GM18511 (cell line): ENCODE measurements at regions not wholly inside any gene's neighbourhood (a gene's known extent, or its start where the extent isn't known, plus 50 kb on each side); places are given as distances from the start of the nearest gene placed in this dataset.

Source experiments
- ATAC-seq: cut with Tn5 transposase; IDR thresholded peaks from one replicate; pipeline ENCODE4 v1.9.1; 2021; ENCODE audit warnings: mild to moderate bottlenecking, moderate library complexity; ENCODE audit not compliant: unreplicated experiment

DNA sequence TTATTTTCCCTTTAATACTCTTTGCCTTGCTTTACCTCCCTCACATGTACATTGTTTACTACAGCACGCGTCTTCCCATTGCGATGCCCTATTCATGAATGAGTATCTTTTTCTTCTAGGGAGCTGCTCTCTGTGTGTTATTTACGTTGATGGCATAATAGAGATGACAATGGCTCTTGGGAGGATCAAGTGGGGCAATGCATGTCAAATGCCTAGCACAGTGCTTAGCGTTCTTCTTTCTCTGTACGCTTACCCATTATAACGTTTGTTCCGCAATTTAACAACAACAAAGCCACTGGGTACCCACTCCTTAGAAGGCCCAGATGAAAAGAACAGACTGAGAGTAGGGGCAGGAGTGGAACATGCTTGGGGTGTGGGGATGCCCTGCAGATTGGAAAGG lies 271.6 kb upstream of the TNRC6C start:
- ATAC-seq = no peak

DNA sequence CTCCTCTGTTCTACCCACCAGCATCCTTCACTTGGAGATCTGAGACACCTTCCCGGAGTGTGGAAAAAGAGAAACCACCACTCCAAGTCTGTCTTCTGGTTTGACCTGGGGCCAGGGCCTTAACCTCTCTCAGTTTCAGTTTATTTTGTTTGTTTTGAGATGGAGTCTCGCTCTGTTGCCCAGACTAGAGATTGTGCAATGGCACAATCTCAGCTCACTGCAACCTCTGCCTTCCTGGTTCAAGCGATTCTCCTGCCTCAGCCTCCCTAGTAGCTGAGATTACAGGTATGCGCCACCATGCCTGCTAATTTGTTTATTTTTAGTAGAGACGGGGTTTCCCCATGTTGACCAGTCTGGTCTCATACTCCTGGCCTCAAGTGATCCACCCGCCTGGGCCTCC lies 271.1 kb upstream of the TNRC6C start:
- no peak for ATAC-seq

DNA sequence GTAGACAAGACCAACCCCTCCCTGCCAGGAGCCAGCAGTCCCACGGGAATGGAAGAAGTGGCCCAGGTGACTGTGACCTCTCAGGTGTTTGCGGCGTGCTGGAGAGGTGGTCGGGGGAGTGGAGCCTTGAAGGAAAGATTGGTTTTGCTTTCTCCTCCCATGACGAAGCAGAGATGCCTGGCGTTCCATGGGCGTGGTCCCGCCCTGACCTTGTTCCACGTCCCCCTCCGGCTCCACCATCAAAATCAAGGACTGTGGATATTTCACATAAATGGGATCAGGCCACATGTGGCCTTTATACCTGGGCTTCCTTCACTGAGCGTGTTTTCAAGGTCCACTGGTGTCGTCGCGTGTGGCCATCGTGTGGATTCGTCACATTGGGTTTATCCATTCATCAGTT lies 270.6 kb upstream of the TNRC6C start:
- ATAC-seq = no peak

DNA sequence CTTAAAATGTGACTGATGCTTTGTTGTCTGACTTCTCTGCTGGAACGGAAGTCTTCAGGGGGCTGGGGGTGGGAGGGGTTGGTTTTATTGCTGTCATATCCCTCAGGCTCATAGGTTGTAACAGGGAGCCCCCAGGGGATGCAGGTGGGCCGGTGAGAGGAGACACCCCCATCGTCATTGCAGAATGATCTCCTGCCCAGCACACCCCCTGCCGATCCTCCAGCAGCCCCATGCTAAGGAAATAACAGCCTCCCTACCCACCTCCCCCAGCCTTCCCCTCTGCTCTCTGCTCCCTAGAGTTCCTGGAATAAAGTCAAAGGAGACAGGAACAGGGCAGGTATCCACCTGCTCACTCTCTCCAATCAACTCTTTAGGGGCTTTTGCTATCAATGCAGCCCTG lies 270.1 kb upstream of the TNRC6C start:
- ATAC-seq = no peak

DNA sequence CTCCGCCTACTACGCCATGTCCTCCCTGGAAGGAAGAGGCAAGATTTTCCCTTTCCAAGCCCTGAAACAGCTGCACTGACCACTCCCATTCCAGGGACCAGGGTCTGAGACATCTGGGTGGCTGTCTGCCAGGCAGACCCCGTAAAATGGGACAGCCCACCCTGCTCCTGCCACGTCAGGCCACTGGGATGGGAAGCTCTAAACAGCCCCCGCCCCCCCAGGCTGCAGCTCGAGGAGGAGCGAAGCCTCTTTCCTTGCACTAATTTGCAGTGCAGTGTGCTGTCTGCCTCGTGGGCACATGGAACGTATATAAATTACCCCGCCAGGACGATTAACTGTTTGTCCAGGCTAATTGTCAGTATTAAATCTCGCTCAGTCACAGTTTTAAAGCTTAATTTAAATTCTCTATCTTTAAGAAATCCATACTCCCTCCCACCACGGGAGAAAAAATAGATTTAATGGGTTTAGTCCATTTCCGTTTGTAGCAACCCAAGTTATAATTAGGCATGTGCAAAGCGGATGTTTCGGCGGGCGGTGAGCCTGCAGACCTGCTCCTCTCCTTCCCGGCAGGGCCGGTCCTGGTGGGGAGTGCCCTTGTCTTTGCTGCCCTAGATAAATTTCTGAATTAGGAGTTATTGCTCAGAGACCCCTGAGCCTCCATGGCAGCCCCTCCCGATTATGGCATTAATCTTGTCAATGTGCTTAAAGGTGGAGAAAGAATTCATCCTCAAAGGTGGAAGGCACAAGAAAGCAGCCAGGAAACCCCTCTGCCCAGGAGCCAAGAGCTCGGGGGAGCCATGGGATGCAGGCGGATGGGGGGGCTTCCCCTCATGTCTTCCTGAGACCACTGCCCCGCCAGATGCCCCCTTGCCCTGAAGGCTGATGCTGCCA lies 268.0 kb upstream of the TNRC6C start:
- ATAC-seq = no peak

DNA sequence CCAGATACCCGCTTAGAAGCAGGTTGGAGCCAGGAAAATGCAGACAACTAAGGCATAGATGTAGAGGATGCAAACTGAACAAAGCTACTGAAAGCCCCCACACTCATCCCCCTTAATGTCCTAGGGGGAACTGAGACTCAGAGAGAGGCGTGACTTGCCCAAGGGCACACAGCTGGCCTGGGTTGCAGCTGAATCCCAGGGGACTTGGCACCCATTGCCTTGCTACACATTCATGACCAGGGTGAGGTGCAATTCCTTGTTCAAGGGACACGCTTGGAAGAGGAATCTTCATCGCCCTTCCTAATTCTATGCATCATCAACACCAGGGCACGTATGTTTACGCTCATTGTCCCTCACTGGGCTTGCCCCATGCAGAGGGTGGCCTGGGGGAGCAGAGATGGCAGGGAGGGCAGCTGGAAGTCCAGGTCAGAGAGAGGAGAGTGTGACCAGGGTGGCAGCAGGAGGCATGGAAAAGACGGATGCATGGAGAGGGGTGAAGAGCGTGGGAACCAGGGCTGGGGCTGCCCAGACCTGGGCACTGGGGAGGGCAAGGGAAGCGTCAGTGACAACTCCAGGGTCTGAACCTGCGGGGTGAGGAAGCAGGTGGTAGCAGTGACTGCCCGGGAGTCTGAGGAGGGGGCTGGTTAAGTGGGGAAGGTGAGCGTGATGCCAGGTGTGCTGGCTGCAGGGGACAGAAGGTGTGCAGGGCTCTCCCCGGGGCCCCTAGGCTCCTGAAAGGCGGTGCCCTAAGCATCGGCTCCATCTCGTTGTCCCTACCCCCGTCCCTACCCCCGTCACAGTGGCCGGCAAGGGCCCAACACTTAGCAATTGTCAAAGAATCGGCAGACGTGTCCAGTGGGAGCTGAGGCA lies 267.1 kb upstream of the TNRC6C start:
- ATAC-seq = no peak

DNA sequence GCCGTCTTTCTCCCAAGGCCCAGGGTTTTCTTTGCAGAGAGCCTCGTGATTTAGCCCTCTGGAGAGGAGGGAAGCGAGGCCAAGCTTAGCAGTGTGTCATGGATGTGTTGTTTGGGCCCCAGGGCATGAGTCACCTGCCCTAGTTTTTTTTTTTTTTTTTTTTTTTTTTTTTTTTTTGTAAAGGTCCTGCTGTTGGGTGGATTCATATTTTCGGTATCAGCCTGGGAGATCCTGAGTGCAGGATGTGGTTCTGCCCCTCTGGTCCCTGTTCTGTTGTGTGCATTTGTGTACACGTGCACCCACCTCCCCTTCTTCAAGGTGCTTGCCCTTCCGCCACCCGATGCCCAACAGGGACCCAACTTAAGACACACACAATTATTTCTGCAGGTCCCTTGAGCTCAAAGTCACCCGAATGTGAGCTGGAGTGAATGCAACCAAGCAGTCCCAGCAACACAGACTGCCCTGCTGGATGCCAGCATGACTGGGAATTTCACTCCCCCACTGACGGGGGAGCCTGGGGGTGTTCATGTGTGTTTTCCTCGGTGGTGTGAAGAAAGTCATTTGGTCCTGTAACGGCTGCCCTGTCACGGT lies 265.8 kb upstream of the TNRC6C start:
- no peak for ATAC-seq

DNA sequence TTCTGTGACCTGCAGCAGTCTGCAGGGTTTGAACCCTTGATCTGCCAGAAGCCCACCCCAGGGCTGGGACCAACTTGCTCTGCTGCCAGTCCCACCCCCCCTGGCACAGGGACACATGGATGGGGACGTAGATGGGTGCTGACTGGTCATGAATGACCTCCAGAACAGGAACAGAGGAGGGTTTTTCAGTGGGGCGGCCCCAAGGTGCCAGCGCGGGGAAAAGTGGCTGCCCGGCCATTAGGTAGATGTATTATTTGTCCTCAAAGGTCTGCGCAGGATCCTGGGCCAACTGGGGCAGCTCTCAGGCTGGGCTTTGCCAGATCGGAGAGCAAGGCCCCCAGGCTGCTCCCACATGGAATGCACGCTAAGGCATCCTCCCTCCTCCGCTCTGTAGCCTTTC lies 265.2 kb upstream of the TNRC6C start:
- ATAC-seq = no peak

DNA sequence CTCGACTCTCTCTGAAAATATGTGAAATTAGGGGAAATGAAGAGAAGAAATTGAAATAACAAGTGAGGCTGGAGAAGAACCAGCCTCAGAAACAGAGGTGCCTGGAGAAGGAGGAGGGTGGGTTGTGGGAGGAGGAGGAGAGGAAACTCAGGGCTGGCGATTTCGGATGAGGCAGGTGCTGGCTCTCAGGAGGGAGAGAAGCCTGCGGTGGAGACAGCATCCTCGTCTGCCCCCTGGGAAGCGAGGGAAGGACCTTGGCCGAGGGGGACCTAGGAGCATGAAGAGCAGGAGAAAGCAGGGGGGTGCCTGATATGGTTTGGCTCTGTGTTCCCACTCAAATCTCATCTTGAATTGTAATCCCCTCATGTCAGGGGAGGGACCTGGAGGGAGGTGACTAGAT lies 264.7 kb upstream of the TNRC6C start:
- no peak for ATAC-seq

DNA sequence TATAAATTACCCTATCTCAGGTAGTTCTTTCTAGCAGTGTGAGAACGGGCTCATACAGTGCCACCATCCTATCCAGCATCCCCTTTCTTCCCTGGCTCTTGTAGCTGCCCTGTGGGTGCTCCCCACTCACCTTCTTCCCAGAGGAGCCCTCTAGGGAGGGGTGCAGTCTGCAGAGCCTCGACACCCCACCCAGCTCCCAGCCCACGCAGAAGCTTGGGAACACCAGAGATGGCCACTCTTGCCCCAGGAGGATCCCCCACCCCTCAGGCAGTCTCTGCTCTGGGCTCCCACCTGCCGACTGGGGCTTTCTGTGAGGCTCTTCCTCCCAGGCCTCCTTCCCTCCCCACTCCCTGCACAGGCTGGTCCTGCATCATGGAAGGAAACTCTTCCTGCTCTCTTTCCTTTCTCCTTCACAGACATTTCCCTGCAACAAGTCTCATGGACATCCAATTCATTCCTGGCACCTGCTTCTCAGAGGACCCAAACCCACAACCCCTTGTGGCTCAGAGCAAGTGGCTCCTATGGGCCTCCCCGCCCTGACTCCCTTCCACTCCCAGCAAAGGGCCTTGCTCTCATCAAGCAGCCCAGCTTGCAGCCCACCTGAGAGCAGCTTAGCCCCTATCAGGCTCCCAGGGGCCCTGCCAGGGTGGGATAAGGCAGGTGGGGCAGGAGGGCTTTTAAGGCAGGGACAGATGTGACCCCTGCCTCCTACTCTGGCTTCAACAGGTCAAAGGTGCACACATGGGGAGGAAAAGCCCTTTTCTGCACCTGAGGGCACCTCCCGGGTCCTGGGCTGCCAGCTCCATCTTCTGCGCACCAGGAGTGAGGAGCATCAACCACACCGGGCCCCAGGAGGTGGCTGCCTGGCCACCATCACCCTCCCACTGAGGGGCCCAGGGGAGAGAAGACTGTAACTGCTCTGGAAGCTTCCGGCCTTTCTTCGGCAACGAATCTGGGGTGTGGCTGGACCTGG lies 263.8 kb upstream of the TNRC6C start:
- ATAC-seq = no peak

DNA sequence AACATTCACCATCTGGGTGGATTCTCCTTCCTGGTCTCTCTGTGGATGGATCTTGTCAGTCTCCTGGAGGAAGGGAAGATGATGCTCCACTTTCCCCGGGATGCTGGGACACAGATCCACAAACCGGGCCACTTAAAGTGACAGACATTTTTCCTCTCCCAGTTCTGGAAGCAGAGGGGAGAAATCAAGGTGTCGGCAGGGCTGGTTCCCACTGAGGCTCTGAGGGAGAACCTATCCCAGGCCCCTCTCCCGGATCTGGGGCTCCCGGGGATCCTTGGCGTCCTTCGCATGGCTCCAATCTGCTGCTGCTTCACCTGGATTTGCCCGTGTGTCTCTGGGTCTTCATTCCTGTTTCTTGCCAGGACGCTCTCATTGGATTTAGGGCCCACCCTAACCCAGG lies 263.1 kb upstream of the TNRC6C start:
- ATAC-seq = no peak

DNA sequence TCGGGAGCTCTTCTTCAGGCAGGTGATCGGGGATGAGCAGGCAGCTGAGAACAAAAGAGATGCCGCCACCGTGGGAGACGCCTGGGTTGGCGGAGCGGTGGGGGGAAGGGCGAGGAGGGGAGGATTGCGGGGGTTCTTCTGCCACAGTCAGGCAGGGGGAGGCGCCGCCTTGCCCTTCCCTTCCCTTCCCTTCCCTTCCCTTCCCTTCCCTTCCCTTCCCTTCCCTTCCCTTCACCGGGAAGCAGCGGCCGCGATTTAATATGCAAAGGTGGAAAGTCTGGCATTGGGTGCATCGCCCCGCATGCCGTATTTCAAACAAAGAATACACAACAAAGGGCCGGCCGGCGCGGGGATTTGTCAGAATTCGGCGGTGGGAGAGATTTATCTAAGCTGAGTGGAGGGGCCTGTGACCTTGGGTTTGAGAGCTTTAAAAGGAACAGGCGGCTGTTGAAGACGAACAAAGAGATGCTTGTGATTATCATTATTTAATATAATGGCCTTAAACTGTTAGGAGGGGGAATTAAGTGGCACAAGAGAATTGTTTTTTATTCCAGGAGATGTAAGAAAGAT lies 262.3 kb upstream of the TNRC6C start:
- ATAC-seq = no peak

DNA sequence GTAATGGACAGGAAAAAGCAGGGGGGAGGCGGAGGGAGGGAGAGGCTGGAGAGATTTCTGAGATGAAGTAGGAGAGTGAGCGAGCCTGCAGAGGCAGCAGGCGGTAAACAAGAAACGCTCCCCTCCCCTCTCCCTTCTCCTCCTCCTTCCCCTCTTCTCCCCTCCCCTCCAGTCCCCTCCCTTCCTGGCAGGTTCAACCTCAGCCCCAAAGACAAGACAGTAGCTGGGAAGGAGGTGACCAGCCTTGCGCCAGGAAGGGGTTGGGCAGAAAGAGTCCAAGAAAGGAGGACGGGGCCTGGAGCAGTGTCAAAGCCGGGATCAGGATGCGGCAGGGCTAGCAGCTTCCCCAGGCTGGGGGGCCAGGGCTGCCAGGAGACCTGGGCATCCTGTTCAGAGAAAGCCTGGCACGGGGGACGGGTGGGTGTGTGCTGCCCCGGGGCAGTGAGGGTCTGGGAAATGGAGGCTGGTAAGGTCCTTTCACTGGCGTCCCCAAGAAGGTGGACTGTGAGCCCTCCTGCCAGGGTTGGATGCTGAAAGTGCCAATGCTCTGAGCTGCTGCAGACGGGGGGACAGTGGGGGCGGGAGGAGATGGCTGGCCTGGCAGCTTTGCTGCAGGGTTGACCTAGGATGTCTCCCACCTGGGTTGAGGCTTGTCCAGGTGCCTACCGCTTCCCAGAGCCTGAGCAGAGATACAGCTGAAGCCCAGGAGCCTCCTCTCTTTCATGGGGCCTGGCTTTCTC lies 261.6 kb upstream of the TNRC6C start:
- ATAC-seq = no peak

DNA sequence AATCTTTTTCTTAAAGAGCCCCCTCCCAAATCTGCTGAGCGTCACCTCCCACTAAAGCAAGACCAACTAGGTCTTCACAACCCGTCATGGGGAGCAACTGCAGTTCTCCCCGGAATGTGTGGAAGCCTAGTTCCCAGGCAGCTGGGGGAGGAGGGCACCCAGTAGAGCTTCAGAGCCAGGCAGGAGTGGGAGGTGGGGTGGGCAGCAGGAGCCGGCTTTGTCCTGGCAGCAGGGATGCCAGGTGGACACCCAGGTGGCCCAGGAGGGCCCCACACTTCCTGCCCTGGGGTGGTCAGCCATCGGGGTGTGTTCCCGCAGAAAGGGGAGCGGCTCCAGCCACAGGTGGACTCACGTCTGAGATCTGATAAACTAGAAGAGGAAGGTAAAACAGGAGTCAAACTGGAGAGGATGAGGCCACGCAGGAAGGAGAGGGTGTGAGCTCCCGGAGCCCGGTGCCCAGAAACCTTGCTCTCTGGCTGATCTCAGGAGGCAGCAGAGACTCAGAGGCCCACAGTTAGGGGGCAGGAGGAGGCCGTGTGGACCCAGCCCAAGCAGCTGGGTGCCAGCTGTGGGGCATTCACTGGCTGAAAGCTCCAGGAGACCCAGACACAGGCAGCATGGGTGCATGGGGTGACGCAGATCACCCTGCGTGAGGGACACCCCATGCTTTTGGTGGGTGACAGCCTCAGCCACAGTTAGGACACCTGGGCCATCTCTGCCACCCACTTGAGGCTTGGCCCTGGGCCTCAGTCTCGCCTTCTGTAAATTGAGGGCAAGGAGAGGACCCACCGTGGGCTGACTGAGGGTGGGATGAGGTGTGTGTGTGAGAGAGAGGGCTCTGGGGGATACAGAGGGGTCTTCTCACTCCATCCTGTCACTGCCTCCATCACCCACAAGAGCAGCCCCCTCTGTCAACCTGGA lies 260.8 kb upstream of the TNRC6C start:
- ATAC-seq = no peak

DNA sequence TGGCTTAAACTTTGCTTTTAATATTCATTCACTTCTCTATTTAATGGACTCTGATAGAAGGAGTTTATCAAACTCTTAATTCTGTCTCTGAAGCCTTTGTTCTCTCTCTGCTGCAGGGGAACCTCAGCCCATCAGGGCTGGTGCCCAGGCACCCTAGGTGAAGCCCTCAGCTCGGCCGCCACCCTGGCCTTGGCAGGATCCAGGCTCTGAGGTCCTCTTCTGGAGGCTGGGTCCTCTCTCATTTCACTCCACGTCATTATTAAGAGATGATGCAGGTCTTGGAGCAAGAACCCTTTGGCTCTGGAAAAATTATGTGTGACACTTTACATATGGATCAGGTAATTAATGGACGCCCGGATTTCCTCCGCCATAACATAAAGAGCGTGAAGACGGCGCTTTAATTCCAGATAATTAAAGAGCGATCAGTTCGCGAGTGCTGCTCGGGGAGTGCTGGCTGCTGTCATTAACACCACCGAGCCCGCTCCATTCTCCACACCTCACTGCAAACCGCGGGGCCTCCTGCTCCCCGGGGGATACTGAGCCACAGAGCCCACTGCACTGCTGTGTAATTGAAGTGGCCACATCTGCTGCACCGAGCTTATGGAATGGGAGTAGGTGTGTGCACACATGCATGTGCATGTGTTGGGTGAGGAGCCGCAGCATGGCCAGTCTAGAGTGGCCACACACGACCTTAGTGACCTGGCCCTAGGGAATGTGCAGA lies 259.4 kb upstream of the TNRC6C start:
- no peak for ATAC-seq

DNA sequence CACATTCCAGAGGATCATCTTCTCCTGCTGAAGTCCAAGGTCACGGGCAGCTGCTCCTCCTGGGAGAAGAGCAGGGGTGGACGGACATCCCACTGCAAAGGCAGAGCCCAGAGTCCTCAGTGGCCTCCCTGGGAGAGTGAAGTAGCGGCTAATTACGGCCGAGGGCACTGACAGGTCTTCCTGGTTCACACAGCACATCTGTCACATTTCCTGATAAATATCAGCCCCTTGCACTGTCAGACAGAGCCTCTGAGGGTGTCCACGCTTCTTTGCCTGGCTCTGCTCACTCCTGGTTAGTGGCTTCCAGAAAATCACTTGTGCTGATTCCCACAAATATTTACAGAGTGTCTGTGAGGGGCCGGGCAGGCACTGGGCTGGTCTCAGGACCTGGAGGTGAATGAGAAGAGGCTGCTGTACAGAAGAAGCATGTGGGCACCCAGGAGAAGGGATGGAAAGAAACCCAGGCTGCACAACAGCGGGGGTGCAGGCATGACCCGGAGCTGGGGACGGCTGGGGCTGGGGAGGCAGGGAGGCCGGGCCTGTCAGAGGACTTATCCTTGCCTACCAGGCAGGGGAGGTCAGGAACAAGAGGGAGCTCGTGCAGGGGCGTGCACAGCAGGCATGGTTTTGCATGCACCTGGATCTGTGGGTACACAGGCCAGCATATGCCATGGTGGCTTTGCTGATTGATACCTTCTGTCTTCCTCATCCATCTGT lies 258.2 kb upstream of the TNRC6C start:
- ATAC-seq = no peak

DNA sequence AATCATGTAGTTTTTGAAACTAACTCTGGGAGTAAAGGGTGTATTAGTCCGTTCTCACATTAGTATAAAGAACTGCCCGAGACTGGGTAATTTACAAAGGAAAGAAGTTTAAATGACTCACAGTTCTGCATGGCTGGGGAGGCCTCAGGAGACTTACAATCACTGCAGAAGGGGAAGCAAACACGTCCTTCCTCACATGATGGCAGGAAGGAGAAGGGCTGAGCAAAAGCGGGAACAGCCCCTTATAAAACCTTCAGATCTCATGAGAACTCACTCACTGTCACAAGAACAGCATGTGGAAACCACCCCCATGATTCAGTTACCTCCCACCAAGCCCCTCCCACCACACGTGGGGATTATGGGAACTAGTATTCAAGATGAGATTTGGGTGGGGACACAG lies 256.5 kb upstream of the TNRC6C start:
- no peak for ATAC-seq
